HG02852 (cell line): ENCODE measurements at regions not wholly inside any gene's neighbourhood (a gene's known extent, or its start where the extent isn't known, plus 50 kb on each side); places are given as distances from the start of the nearest gene placed in this dataset.
A peak's percentile ranks its signal among the peaks of the same experiment; 100 is the strongest.

Experiments used
- ATAC-seq: cut with Tn5 transposase; IDR thresholded peaks from one replicate; pipeline ENCODE4 v1.9.1; 2021; ENCODE audit warnings: mild to moderate bottlenecking, moderate library complexity; ENCODE audit not compliant: unreplicated experiment

DNA sequence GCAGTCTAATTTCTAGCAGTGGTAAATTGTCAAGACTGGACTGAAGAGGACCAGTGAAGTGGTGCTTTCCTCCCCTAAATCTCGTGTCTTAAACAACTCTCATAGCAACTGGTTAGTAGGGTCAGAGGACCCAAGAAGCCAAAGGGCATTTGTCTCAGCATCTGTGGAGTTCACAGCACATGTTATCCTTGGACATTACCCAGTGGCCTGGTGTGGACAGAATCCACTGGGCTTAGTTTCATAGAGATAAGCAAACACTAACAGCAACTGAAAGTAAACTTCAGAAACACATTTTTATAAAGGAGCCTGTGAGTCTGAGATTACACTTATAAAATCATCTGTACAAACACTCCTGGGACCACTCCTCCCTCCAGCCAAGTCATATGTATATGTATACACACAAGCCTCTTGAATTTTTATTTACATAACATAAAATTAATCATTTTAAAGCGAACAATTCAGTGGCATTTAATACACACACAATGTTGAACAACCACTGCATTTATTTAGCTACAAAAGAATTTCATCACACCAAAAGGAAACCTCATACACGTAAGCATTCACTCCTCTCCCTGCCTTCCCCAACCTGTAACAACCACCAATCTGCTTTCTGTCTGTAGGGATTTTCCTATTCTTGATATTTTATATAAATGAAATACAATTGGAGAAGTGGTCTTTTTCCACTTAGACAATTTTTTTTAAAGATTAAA is 457.8 kb downstream of the RASEF start:
- no peak for ATAC-seq

DNA sequence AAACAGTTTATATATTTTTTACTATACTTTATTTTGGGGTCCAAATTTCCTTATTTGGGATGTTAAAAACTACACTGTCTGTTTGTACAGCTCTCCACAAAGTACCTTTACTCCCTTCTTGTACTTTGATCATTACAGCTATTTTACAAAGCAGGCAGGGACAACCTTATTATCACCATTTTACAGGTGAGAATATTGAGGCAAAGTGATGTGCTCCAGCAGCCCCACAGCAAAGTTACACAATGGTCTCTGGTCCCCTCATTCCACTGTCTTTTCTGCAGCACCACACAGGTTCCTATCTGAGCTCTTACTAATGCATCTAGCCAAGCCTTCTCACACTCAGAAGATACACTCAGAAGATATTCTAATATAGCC is 457.3 kb downstream of the RASEF start:
- ATAC-seq: no peak

DNA sequence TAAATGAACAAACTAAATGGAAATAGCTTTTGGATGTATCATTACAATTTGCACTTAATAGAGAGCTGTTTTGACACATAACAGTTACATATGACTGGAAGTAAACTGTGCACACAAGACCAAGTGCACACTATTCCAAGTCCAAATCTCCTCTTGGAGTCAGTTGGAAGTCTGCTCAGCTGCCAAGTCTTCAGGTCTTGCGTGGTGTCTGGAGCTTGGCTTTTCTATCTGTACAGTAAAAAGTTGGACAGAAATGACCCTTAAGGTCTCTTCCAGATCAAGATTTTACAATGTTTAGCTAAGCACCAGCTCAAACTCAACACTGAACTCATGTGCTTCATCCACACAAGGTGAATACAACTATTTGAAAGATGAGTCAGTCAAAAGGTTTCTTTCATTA is 456.9 kb downstream of the RASEF start:
- ATAC-seq: no peak

DNA sequence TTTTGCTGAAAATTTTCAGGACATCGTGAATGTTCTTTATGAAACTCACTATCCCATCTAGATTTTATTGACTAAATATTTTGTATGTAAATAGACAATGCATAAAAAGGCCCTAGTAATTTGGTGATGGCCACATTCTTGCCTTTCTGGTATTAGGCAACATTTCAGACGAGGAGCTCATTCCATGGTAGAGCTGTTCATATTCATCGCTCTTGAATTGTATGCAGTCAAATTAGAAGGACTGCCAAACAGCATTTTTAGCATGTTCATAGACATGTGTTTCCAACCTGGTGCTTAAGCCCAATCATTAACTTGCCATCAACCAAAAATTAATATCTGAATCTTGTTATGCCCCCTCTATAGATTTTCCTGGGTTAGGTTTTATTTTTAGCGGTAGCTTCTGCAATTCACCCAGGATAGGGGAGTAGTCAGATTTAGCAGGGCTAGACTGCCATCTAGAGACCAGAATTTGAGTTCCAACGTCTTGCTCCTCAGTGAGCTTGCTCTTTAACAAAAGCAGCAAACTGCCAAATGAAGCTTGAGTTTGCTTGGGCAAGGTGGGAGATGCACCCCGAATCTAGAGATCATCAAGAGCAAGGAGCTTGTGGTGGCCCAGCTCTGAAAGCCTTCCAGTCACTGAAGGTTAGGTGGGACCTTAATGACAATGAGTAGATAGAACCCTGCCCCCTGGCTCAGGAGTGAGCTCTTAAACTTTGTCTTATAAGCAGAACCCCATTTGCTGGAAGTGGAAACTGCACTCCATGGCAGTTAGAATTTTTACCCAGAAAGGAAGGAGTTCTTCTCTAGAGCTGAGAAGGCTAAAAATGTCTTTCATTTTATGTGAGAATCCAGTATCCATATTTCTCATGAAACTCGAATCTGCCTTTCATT is 456.2 kb downstream of the RASEF start:
- ATAC-seq: peak; percentile 60

DNA sequence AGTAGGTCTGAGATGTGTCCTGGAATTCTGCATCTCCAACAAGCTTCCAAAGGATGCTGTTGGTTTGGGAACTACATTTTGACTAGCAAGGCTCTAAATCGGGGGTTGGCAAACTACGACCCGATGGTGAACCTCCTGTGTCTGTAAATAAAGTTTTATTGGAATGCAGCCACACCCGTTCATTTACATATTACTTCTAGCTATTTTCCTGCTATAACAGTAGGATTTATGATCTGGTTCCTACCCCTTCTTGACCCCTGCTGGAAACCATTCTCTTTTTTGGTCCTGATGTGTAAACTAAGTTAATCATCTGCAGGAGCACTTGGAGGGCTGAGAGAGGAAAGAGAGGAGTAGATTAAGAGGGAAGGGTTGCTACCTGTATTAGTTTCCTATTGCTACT is 454.5 kb downstream of the RASEF start:
- ATAC-seq: no peak

DNA sequence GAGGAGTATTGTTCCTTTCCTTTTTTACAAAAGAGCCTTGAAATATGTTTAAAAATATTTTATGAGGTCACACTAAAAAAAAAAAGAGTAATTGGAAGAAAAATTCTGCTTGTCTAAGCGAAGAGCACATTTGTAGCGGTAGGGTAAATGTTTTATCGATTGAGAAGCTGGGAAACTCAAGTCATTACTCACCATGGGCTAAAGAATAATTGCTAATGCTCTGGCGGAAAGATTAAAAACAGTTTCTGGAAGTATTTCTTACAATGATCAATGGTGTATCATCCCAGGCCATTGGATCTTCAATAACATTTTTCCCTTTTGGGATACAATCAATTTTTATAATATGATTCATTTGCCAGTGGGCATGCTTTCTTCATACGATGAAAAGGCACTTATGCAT is 450.0 kb downstream of the RASEF start:
- ATAC-seq: no peak

DNA sequence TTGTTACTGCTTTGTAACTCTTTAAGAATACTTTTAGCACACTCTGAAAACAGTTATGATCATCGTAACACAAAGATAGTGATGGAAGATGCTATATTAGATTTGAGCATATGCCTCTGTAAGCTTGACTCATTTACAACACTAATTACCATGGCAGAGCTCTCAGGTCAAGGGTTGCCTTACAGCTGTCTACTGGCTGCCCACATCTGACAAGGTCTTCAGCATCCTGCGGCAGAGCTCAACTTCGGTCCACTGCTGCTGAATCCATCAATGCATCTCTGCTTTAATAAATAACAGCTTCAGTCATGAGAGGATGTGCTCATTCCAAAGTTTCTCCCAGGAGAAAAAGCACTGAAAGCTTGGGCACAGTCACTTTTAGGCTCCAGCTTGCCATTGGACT is 449.4 kb downstream of the RASEF start:
- ATAC-seq: no peak

DNA sequence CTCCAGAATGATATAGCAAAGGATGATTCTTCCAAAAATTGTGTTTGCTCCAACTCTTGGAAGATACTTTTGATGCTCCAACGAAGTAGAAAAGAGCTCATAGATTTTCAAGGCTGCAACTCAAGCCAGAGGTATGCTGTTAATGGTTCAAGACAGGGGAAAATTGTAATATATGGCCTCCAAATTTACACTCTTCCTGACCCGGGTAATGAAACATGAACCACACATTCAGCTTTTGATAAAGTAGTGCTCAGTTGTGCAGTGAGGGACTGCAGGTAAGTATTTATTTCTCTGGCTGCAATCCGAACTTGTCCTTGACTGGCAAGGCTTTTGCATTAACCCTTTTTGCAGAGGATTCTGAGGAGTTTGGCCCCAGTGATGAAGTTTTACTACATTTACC is 446.4 kb downstream of the RASEF start:
- ATAC-seq: no peak

DNA sequence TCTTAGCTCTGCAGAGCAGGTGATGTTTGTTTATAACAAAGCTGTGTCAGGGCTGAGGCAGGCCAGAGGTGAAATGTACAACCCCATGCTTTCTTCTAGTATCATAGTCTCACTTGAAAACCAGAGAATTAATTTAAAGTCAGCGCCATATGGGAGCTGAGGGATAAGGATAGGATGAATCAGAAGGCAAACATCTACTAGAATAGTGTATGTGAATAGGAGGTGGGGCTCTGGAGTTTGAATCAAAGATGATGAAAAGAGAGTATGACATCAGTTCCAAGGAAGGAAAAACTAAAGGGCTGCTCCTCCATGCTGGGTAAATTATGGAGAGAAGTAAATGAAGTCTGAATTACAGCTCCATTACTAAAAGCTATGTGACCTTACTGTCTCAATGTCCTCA is 441.5 kb downstream of the RASEF start:
- ATAC-seq: no peak

DNA sequence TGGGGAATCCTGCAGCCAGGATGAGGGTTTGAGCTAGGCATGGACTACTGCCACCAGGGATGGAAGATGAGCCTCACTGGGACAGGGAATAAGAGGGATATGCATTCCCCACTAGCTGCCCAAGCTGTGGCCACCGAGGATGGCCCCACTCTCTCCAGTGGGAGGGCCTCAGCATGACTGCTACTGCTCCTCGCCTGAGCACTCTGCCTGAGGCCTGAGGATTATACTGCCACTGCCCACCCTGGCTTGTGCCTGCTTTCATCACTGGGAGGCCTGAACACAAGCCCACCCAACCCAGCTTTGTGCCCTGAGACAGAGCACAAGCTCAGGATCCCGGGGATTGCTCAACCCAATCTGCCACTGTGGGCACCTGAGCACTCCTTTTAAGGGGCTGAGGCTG is 425.6 kb downstream of the RASEF start:
- ATAC-seq: no peak

DNA sequence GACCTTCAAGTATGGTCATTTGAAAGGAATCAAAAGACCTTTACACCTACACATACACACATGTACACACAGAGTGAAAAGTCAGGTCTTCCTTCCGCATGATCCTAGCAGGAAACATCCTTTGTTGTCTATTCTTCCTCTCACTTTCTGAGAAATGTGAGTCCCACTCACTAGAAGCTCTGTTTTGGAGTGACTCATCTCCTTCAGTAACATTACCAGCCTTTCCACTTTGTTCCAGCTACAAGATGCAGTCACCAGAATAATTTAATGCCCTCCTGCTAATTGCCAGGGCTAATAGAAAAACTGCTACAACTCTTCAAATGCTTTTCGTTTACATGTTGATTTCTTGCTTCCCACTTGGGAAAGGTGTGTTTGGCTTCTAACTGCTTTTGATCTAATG is 417.3 kb downstream of the RASEF start:
- no peak for ATAC-seq

DNA sequence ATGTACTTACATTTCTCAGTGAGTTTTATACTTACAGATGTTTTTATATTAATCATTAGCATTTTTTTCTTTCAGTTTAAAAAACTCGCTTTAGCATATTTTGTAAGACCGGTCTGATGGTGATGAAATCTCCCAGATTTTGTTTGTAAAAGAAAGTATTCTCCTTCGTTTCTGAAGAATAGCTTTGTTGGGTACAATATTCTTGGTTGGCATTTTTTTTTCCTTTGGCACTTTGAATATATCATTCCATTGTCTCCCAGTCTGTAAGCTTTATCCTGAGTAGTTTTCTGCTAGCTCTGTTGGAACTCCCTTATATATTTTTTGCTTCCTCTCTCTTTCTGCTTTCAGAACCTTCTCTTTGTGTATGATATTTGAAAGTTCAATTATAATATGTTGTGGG is 412.6 kb downstream of the RASEF start:
- ATAC-seq: no peak

DNA sequence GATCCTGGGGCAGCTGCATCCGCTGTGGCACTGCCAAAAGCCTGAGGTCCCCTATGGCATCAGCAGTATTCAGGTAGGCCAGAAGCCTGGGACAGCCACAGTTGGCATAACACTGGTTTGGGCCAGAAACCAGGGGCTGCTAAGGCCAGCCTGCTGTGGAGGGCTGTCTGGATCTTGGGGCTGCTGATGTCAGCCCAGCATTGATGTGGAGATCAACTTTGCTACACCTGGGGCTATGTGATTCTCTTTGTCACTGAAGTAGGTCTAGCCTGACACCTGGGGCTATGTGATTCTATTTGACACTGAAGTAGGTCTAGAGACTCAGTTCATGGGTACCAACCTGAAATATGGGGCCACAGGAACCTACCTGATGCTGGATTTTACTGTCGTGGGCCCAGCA is 411.5 kb downstream of the RASEF start:
- no peak for ATAC-seq

DNA sequence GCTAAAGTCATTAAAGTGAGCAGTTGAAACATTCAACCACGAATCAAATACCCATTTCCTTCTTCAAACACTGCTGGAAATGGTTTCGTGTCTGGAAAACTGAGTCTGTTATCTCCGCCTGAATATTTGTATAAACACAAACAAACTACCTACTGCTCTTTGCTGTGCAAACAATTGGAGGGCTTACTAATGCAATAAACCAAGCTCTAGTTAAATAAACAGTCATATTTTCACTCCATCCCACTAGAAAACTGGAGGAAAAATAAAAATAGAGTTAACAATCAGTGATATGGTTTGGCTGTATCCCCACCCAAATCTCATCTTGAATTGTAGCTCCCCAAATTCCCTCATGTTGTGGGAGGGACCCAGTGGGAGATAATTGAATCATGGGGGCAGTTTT is 397.6 kb downstream of the RASEF start:
- ATAC-seq: no peak

DNA sequence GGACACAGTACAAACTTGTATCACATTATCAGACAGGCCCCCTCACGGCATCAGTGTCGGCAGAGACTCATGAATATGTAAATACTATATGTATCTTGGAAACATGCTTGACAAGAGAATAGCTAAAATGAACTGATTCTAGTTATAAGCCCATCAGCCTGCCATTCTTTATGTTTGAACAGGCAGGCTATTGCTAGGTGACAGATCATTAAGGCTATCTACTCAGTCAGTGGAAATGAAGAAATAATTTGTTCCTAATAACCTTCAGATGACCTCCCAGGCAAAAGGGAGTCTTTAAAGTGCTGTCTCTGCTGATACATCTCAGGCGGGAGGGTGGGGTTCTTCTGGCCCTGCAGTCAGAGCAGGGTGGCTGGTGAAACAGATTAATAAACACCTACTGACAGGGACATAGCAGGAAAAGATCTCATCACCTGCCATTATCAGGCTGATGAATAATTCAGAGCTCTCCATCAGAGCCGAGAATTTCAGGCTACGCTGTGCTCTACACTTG is 394.2 kb downstream of the RASEF start:
- no peak for ATAC-seq

DNA sequence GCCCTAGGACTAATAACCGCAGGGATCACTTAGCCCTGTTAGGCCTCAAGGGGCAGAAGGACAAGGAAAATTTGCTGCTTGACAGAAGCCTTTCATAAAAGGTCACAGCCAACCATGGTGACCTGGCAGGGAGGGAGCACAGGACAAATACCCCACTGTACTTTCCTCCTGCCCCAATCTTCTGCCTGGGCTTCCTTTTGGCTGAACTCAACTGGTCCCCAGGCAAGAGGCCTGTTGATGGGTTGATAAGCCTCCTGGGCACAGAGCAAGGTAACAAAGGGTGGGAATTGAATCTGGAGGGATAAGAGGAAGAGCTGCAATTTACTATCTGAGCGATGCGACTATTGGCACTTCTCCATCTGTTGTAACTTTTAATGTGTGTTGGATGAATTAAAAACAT is 392.9 kb downstream of the RASEF start:
- ATAC-seq: no peak

DNA sequence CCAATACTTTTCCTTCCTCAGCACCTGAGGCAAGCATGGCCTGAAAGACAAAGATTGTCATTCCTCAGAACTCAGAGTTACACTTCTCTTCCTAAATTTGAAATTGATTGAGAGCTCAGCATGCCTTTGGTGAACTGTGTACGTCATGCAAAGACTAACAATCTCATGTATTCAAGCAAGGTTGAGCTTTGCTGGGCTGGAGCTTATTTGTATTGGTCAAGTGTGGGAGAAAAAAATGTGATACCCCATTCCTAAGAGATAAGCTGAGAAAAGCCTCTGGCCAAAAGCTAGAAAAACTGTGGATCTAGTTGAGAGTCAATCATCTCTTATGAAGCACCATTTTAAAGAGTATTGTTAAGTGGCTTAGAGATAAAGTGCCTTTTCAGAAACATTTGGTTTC is 392.2 kb downstream of the RASEF start:
- ATAC-seq: no peak

DNA sequence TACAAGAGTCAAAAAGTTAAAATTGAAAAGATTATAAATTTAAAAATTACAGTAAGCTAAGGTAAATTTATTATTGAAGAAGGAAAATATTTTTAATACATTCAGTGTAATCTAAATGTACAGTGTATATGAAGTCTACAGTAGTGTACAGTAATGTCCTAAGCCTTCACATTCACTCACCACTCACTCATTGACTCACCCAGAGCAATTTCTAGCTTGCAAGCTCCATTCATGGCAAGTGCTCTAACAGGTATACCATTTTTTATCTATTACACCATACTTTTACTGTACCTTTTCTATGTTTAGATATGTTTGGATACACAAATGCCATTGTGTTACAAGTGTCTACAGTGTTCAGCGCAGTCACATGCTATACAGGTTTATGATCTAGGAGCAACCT is 389.7 kb downstream of the RASEF start:
- no peak for ATAC-seq

DNA sequence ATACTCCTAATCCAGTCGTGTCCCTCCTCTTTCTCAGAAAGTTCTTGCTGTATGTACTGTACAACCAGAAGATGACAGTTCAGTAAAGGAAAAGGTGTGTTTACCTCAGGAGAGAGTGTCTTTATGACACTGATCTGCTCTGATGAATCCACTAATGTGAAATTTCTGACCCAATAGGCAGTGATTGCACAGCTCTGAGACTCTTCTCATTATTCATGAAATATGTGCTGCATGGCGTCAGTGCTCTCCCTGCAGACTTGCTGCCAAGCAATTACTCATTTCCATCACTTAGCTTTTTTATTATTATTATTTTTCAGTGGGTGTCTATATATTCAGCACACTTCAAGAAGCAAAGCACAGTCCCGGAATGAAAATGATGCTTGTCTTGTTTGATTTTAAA is 389.0 kb downstream of the RASEF start:
- no peak for ATAC-seq

DNA sequence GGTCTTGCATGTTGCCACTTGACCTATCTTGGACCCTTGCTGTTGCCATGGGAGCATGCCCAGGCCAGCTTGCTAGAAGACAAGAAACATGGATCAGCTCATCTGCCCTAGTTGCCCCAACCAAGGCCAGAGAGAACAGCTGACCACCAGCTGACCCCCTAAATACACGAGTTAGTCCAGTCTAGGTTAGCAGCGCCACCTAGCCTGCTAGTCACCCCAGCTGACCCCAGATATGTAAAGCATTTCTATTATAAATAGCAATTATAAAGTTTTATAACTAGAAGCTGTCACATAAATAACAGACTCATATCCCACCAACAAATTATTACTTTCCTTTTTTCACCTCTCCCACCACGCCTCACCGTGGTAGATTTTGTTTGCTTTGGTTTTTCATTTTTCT is 387.8 kb downstream of the RASEF start:
- no peak for ATAC-seq

DNA sequence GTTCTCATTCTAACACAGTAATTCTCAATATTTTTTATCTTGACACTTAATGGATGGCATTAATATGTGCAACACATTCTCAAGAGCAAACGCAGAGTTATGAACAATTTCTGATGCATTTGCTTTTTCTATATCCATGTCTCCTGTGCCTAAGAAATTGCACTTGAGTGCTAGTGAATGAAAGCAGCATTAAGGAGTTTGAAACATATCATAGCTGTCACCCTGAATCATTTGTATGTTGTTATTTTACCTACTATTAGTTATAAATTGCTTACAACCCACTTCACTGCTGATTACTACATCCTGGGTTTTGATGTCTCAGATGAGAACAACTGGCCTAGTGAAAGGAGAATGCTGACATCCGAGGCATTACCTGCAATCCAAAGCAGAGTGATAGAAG is 387.3 kb downstream of the RASEF start:
- no peak for ATAC-seq

DNA sequence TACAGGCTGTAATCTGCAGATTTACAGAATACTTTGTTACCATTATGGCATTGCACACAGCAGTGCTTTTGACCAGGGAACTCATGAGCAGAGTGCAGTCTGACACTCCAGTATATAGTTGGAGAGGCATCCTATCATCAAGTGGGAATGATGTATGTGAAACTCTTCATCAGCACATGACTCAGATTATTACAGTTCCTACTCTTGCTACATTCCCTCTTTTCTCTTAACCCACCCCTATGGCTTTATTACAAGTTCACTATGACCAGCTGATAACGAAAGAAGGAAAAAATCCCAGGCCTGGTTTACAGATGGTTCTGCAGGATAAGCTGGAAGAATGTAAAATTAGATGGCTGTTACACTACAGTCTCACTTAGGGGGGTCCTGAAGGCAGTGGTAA is 385.9 kb downstream of the RASEF start:
- ATAC-seq: no peak
